Mammary epithelial cell (primary cell): ENCODE measurements at regions not wholly inside any gene's neighbourhood (a gene's known extent, or its start where the extent isn't known, plus 50 kb on each side); places are given as distances from the start of the nearest gene placed in this dataset.

ENCODE experiments used
- EZH2 ChIP-seq: IDR thresholded peaks from 2 replicates; pipeline ENCODE4 v1.6.1; 2012; ENCODE audit warnings: low read length, inconsistent platforms, borderline replicate concordance
- TF ChIP-seq, protein P1 (sequence below), 2 donors: IDR thresholded peaks in 1 of 2; conservative IDR thresholded peaks in 1 of 2; 2 replicates each; pipeline ENCODE4 v1.5.1; 2011 to 2012; ENCODE audit warnings: inconsistent platforms in 2 of 2, low read length in 2 of 2, mild to moderate bottlenecking in 2 of 2, control low read depth in 1 of 2, low read depth in 1 of 2; ENCODE audit not compliant: insufficient read depth in 1 of 2; ENCODE audit errors: extremely low read depth in 1 of 2

GRCh38 chr17:69870751-69871199 lies 204.2 kb upstream of the KCNJ16 start:
- TF ChIP-seq EZH2, result no peak
- TF ChIP-seq, protein P1, sequence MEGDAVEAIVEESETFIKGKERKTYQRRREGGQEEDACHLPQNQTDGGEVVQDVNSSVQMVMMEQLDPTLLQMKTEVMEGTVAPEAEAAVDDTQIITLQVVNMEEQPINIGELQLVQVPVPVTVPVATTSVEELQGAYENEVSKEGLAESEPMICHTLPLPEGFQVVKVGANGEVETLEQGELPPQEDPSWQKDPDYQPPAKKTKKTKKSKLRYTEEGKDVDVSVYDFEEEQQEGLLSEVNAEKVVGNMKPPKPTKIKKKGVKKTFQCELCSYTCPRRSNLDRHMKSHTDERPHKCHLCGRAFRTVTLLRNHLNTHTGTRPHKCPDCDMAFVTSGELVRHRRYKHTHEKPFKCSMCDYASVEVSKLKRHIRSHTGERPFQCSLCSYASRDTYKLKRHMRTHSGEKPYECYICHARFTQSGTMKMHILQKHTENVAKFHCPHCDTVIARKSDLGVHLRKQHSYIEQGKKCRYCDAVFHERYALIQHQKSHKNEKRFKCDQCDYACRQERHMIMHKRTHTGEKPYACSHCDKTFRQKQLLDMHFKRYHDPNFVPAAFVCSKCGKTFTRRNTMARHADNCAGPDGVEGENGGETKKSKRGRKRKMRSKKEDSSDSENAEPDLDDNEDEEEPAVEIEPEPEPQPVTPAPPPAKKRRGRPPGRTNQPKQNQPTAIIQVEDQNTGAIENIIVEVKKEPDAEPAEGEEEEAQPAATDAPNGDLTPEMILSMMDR (conservative IDR thresholded peaks at IDR 0.05 in 1 of 2, IDR thresholded peaks at IDR 0.05 in 1 of 2; ENCODE audit: extremely low read depth in 1 of 2, insufficient read depth in 1 of 2, low read depth in 1 of 2, low read length in 2 of 2), result no peak
